ENCODE measurements at regions not wholly inside any gene's neighbourhood (a gene's known extent, or its start where the extent isn't known, plus 50 kb on each side); places are given as distances from the start of the nearest gene placed in this dataset.

- DNase-seq, result no peak
These were observed 183.3 kb upstream of the ETAA1 start for GRCh38 chr2:67213677-67214402.

DNA sequence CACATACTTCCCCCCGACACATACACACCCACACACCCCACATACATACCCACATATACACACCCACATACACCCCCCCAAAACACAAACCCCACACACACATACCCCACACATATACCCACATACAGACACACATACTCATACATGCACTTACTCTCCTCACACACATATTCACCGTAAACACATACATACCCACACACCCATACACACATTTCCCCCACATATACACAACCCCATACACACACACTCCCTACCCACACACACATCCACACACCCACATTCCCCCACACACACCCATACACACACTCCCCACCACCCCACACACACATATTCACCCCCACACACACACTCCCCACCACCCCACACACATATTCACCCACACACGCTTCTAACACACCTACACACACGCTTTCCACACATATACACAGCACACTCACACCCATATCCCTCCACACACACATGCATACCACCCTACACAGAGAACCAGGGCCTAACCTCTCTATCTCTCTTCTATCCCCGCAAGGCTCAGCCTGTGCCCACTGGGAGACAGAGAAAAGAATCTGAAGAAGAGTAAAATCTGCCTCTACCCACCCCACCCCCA, 182.4 kb upstream of the ETAA1 start:
- DNase-seq, result no peak

DNA sequence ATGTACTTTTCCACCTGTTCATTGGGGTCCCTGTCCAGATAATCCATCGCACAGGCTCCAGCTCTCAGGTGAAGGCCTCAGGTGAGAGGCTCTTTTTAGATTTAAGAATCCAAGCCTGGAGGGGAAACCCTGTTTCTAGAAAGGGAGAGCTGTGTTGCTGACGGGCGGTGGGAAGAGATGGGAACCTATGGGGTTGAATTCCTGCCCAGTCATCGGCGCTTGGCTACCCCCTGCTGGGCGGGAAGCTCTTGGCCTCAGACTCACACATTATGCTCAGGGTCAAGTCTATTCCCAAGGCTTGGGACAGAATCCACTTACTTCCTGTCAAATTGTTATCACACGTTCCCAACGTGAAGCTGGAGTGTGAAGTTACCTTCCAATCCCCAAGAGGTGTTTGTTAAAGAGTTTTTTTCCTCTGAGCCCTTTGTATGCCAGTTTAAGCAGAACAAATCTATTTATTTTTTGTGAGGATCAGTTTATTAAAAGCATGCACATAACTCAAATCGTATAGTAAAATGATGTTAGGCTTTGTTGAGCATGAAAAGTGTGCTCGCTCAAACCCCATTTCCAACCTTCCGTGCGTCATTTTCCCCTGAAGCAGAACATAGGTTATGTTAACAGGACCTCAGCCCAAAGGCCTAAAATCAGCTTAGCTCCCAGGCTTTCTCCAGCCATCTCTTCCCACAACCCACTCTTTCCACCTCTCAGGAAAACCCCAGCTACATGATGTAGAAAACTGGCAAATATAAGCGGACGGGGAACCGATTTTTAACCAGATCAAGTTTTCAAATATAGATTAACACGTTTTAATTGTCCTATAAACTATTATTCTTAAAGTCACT, 181.7 kb upstream of the ETAA1 start:
- no peak for DNase-seq

DNA sequence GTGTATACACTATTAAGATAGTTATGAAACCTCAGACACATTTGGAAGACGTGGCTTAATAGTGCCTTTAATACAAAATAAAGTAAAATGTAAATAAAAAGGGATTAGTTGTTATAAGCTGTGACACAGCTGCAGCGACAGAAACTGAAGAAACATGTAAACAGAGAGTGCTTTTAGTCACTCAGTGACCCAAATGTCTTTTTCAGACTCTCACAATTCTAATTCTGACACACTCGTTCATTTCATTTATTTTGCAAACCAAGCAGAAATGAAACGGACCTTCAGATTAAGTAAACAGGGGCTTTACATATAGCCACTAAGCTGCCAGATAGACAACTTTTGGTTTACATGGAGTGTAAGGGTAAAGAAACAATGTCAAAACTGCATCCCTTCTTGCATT, 181.0 kb upstream of the ETAA1 start:
- DNase-seq, result no peak

DNA sequence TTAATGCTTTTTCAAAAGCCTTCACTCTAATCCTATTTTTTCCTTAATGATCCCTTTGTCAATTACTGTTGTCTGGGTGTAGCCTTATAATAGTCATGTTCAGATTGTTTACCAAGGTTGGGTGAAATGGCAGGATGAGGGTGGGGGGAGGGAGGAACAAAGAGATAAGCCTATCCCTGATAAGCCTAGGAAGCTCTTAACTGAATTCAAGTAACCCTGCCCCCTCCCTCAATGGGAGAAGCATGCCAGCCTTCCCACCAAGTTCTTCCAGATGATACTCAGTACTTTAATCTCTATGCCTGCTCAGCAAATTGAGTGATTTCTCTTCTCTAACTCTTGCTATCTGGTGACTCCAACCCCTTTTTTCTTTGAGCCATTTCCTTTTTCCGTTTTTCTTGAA, 180.3 kb upstream of the ETAA1 start:
- no peak for DNase-seq

GRCh38 chr2:67217398-67217797, 179.7 kb upstream of the ETAA1 start:
- DNase-seq, result no peak

DNA sequence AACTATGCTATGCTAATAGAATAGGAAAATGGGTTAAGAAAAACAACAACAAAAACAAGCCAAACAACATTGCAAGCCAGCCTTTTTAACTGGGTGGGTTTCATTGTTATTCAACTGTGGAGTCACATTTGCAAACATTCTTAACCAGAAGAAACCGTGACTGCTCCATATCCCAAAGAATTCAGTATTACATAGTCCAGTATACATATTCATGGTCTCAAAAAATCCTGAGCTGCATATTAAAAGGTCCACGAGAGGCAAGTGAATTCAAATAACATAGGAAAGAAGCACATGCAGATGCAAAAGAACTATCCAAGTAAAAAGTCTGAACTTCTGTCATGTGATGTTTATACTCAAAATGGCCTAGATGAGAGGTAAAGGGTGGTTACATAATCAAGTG, 179.1 kb upstream of the ETAA1 start:
- no peak for DNase-seq

DNA sequence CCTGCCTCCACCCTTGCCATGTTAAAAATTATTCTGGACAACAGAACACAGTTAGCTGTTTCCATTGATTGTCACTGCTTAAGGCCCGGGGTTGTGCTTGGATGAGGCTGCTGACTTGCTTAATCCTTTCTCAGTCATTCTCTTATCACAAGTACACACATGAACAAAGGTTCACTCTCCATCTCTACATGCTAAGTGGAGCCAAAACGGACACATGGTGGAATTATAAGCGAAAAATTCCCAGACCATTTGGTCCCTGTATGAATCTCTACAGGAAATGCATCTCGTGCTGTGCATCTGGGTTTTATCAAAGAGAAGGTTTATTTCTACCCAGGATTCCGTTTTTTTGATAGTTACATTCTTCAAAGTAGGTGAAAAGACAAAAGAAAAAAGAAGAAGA, 177.5 kb upstream of the ETAA1 start:
- no peak for DNase-seq

- no peak for DNase-seq
These were observed 175.9 kb upstream of the ETAA1 start for GRCh38 chr2:67221266-67221665.

- DNase-seq, result no peak
These were observed 171.7 kb upstream of the ETAA1 start for GRCh38 chr2:67225287-67225973.

GRCh38 chr2:67229706-67230105, 167.4 kb upstream of the ETAA1 start:
- DNase-seq, result no peak

DNA sequence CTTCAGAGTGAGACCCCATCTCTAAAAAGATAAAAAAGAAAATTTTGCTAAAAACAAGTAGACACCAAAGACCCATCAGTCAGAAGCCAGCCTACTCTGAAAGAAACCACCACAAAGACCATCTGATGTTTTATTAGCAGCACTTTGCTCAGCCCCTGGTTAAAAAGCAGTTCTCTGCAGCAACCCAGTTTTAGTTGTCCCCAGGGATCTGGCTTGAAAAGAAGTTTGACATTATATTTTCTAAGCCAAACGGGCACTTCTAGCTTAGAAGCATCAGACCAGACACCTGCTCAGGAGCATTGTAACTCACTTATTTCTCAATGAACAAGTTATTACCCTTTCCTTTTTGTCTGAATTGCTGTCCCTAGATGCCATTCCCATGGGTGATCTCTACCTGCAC, 164.2 kb upstream of the ETAA1 start:
- DNase-seq, result no peak

DNA sequence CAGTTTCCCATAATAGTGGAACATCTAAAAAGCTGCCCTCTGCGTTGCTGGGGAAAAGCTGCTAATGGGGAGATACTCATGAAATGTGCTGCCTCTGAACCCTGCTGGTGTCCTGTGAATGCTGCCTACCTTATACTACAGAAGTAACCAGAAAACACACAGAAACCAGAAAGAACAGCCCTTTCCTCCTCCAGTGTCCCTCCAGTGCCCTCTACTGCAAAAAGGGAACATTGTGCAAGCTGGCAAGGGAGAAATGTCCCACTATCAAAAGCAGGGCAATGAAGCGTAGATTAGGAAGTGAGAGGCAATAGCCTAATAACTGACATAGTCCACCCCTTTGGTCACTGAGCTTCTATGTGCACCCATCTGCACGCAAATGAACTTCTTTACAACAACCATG, 162.7 kb upstream of the ETAA1 start:
- DNase-seq, result no peak

GRCh38 chr2:67237288-67237687, 159.8 kb upstream of the ETAA1 start:
- no peak for DNase-seq

- no peak for DNase-seq
These were observed 156.6 kb upstream of the ETAA1 start for GRCh38 chr2:67240507-67240906.

- no peak for DNase-seq
These were observed 155.7 kb upstream of the ETAA1 start for GRCh38 chr2:67241453-67241852.

- no peak for DNase-seq
These were observed 154.7 kb upstream of the ETAA1 start for GRCh38 chr2:67242456-67242855.

DNA sequence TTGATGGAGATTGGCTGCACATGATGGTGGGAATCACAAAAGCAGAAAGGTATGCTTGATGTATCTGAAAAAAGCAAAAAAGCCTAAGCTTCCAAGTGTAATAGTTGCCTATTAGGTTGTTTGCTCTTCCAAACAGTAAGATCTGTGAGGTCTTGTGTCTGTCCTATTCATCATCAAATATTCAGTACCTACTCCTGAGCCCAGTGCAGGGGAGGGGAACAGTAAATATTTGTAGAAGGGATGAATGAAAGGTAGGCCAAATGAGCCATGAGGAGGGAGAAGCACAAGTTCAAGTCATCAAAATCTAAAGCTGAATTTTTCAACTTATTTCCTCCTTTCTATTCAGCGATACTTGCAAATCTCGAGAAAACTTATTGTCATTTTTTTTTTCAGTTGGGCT, 153.2 kb upstream of the ETAA1 start:
- DNase-seq, result no peak

DNA sequence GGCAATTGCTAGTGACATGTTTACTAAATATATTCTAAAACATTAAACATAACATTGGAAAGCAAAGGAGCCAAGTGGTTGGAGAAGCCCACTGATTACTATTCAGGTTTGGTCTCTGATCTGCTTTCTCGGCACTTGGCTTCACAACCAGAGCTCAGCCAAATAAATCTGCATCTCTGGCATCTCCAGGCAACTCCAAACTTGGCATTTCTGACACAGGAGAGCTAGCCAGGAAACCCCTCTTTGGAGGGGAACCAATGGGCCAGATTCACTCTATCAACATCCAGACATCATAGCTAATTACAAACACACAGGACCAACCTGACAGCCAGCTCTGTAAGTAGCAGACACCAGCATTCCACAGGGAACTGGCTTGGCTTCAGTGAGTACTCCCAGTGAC, 150.3 kb upstream of the ETAA1 start:
- no peak for DNase-seq

- no peak for DNase-seq
These were observed 145.4 kb upstream of the ETAA1 start for GRCh38 chr2:67251741-67252140.

DNA sequence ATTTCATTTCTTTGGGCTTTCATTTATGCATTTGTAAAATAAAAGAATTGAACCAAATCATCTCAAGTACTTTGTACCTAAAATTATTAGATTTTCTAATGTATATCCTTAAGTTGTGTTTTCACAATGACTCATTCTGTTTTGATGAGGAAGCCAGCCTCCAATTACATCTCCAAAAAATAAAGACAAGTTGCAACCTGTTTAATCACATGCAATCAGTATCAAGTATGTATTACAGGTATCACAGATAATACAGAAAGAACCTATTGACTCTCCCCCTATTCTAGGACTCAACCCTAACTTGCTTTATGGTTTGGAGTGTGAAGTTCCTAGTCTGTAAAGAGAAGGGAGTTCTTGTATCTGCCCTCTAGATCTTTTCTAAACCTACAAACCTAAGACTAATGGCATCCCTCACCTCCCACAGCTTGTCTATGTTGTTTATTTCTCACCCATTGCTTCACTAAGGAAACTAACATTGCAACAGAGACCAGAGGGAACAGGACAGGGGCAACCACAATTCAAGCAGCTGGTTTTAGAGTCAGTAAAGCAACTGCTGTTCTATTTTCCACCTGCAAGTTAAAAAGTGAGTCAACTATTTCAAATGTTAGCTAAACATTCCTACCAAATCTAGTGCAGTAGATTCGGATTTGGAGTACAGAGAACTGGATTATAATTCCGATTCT, 141.1 kb upstream of the ETAA1 start:
- DNase-seq, result no peak

DNA sequence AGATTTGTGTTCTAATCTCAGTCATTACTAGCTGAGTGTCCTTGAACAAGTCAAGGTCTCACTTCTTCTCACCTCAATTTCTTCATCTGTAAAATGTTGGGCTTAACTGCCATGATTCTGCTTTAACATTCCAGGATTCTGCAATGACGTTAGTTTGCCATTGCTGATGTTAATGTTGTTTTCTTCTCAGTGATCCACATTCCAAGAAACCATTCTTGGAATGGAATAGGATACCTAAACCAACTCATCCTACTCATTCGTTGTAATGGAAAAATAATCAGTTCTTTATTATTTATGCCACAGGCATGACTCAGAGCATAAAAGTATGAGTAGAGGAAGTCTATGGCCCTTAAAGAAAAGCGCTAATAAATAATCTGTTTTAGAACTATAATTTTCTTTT, 140.2 kb upstream of the ETAA1 start:
- no peak for DNase-seq

DNA sequence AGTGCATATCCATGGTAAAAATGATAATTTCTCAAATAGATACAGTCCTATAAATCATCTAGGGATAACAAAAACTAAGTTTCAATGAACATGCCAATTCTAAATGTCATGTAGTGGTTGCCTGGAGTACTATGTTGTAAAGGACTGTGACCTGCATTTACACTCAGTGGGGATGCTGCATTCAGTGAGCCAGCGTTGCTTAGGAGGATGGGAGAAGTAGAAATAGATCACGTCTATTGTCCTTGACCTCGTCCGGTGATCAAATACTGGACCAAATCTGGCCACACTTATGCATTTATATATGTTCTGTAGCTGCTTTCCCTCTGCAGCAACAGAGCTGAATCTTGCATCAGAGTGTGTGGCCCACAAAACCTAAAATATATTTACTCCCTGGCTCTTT, 139.0 kb upstream of the ETAA1 start:
- no peak for DNase-seq
